GM19023 (cell line): ENCODE measurements at regions not wholly inside any gene's neighbourhood (a gene's known extent, or its start where the extent isn't known, plus 50 kb on each side); places are given as distances from the start of the nearest gene placed in this dataset.

Experiments
- ATAC-seq: cut with Tn5 transposase; IDR thresholded peaks from one replicate; pipeline ENCODE4 v1.9.1; 2021; ENCODE audit warnings: mild to moderate bottlenecking, moderate library complexity; ENCODE audit not compliant: unreplicated experiment

DNA sequence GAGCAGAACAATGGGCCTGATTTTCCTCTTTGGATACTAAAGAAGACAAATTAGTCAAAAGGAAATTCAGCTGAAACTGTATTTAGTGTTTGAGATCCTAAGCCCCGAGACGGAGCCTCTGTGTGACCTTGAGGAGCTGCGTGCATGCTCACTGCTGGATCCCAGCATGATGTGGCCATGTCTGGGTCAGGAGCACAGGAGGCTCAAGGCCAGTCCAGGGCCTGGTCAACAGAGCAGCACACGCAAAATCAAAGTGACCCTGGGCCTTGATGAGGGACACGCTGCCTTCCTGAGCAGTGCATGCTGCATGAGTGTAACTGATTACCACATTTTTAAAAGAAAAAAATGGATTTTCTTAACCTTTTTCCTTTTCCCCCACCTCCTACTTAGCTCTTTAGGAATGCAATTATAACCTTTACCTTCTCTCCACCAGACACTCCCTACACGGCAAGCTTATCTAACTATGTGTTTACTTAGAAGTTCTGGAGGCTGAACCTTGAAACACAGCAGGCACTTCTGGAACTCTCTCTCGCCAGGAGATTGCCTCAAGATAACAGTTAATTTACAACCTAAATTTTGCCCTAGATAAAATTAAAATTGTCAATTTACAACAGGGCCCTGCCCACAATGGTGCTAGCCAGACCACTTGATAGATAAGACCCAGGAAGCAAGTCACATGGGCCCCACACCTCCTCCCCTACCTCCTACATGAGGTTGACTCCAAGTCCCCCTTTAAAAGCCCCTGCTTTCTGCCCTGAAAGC, 144.6 kb downstream of the LRIG2 start:
- no peak for ATAC-seq

DNA sequence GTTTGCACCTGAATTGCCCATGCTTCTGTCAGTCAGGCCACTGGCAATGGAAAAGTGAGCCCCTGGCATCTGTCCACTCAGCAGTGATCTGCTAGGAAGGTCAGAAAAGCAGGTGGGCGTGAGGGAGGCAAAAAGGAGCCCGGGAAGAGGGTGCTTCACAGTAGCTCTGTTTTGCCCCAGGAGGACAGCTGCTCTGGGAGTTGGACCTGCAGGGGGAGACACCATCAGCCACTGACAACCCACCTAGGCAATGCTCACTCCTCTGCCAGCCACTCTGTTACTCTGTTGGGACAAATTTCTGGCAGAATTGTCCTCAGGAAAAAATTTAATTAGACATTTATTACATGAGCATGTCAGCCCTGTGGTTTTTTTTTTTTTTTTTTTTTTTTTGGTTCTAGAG, 146.4 kb downstream of the LRIG2 start:
- no peak for ATAC-seq

DNA sequence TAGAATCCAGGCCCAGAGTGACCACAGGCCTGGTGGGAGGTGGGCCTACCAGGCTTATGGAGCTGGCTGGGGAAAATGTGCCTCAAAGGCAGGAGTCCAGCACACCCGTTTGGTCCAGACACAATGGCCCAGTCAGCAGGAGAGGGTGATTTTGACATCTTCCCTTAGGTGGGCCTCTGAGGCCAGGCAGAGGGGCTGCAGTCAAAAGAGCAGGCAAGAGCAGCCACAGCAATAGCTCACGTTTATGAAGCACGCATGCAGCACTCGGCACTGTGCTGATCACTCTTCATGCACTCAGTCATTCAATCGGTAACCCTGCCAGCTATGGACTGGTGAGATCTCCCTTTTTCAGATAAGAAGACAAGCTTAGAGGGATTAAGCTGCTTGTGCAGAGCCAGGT, 146.8 kb downstream of the LRIG2 start:
- no peak for ATAC-seq

DNA sequence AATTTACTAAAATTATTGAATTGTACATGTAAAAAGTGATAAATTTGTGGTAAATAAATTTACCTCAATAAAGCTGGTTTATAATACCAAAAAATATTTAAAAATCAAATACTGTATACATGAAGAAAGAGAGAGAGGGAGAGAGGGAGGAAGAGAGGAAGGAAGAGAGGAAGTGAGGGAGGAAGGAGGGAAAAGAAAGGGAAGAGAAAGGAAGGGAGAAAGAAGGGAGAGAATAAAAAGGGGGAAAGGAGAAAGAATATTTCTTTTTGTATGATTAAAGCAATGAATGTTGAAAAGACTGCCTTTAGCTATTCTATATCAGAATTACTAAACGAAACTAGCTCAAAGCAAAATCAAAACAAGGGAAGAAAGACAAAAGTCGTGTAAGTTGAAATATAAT, 150.0 kb downstream of the LRIG2 start:
- ATAC-seq, result no peak

DNA sequence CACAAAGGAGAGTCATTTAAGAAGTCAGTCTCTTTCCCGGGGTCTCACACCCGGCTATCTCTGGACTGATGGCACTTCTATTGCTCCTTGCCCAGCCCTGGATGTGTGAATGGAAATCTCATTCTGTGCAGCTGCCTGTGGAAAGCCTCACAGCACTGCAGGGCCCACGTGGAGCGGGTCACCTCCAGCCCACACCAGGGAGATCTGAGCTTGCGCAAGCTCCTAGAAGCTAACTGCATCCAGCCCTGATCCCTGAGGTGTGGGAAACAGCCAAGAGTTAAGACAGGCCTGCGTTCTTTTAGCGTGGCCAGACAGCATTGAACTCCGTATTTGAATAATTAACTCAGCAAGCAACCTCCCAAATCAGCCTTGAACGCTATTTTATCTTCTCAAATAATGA, 150.5 kb downstream of the LRIG2 start:
- no peak for ATAC-seq

DNA sequence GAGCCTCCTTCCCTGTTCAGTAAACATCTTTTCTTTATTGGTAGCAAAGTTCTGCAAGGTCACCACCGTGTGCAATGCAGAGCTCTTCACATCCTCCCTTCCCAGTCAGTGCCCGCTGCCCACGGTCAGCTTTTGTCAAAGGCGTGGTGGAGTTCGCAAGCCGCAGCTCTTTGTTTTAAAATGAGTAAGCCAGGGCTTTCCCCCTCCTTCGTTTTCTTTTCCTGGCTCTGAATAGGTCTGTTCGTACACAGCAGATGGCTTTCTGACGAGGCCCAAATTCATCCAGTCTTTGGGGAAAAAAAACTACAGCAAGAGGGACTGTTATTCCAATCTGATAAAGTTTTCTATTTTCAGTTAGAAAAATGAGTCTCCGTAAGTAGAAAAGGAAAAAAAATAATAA, 153.2 kb downstream of the LRIG2 start:
- peak; percentile 91 for ATAC-seq

DNA sequence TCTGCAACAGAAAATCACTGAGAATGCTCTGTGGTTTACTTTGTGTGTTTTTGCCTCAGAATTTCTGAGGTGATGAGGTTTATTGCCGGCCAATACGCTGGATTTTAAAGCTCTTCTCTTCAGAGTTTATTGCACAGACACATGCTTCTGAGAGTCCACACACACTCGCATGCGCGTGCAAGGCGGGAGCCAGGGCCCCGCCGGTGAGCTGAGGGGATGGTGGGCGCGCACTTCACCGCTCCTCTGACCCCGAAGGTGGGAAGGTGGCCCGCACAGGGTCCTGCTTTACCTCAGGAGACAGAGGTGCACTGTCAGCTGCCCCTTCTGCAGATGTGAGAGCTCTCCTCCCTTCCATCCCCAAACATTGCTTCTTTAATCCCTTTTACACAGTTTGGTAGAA, 158.4 kb upstream of the MAGI3 start:
- no peak for ATAC-seq

DNA sequence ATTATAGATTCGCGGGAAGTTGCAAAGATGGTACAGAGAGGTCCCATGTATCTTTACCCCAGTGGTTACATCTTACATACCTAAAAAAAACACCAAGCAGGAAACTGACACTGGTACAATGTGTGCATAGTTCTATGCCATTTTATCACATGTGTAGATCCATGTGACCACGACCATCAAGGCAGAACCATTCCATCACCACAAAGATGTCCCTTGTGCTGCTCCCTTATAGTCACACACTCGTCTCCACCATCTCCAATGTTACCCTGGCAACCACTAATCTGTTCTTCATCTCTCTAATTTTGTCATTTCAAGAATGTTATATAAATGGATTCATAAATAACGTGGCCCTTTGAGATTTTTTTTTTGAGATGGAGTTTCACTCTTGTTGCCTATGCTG, 156.9 kb upstream of the MAGI3 start:
- ATAC-seq, result no peak

DNA sequence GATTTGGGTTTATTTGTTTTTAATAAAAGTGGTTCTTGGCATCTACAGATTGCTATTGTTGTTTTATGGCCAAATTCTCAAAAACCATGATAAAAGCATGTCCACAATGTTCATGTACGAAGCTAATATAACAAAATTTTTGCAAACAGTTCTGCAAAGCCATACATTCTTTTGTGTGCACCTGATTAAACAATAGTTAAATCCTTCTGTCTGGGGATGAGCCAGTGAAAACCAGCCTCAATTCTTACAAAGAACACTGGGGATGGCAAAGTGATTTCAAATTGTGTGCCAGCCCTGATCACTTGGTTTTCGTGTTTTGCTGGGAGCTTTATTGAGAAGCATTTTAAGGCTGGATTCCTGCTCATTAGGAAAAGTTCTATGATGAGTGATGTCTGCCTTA, 149.1 kb upstream of the MAGI3 start:
- no peak for ATAC-seq

DNA sequence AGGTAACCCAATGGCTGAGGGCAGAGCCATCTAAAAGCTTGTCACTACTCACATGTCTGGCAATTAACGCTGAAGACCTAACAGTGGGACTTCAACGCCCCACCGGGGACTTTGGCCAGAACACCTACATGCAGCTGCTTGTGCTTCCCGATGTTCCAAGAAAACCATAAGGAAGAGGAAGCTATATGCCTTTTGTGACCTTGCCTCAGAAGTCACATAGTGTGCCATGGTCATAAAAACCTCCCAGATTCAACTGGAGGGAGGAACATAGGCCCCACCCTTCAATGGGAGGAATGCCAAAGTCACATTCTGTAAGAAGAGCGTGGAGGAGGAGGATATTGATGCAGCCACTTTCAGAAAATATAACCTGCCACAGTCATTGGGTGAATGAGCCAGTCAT, 147.8 kb upstream of the MAGI3 start:
- ATAC-seq, result no peak

DNA sequence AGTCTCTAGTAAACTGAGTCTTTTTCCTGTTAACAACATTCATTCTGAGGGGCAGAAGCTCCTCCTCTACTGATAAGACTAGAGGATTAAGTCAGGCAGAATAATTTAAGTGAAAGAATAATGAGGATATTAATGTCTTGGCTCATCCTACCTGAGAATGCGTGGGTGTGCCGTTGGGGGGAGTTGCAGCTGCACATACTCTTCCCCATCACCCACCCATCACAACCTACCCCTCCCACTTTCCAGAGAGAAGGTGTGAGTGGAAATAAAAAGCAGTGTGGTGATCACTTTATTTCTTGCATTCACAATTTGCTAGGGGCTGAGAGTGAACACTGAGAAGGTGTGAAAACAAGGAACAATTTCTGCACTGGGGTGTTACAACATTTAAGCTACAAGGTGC, 146.8 kb upstream of the MAGI3 start:
- ATAC-seq, result no peak

DNA sequence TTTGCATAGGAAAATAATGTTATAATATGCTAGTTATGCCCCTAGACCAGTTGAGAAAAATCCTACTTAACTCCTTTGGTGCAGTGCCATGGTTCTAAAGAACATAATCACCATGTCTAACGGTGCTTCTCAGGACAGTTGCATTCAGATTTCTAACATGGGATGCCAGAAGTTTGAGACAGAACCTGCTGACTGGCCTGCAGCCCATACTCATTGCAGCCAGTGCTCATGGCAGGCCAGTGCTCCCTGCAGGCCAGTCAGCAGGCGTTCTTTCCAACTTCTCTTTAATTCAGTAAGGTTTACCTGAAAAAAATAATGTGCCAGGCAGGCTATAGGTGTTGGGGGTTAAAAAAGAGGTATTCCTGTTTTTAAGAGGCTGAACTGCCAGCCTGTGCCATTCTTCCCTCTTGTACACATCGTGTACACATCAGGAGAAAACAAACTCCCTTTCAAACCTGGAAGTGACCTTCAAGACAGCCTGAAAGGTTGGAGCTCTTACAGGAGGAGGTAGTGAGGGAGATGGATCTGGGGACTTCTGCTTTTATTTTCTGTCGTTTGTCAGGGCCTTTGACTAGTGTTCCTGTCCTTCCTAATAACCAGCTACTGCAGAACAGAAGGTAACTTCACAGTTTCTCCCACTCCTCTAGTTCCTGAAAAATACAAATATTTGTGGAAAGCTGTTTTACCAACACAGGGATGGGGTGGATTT, 146.0 kb upstream of the MAGI3 start:
- no peak for ATAC-seq

DNA sequence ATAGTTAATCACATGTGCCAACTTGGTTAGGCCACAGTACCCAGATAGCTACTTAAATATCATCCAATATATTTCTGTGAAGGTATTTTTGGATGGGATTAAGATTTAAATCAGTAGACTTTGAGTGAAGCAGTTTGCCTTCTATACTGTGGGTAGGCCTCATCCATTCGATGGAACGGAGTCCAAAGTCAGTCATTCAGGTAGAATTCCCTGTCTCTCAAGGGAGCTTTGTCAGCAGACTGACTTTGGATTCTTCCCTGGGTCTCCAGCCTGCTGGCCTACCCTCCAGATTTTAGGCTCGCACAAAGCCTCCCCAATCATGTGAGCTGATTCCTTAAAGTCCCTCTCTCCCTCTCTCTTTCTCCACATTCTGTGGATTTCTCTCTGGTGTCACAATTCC, 145.1 kb upstream of the MAGI3 start:
- ATAC-seq, result no peak

DNA sequence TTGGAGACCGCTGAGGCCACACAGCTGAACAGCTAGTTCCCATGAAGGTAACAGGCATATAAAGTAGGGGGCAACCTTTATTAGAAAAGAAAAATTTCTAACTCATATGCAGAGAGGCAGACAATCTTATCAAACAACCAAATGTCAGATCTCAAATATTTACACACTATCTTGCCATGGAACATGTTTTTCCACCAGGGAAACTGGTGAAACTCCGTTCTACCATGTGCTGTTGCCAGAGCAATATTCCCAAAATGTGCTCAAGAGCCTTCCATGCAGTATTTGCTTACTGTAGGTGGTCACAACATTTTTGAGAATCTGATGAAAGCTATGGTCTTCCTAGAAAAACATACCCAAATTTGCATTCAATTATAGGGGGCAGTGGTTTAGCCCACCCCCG, 143.4 kb upstream of the MAGI3 start:
- no peak for ATAC-seq

DNA sequence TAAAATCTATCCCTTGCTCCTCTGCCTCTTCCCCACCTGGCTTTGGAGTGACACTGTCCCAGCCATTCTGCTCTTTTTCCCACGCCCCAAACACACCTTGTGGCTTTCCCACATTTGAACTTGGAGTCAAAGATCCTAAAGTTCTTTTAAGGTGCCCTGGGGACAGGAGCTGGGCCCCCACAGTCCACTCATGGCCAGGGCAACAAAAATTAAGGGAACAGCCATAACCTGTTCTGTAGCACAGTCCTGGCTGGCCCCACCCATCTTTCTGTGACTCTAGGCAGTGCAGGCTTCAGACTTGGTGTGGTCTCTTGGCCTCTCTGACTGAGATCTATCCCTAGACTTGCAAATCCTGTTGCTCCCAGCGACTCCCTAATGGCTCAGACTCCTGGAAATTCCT, 143.0 kb upstream of the MAGI3 start:
- no peak for ATAC-seq

DNA sequence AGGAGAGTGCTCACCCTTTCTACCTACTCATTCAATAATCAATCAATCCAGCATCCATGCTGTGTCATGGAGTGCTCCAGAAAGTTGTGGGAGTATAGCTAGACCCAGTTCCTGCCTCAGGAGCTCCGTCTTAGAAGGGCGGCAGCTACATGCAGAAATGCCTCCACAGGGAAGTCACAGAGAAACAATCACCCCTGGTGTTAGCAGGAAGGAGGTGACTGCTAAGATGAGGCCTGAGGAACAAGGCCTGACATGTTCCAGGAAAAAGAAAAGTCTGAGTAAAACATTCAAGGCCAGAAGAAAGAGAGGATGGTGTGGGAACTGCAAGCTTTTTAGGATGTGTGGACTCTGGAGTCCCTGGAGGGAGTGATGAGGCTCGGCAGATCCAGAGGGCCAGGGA, 142.5 kb upstream of the MAGI3 start:
- no peak for ATAC-seq

DNA sequence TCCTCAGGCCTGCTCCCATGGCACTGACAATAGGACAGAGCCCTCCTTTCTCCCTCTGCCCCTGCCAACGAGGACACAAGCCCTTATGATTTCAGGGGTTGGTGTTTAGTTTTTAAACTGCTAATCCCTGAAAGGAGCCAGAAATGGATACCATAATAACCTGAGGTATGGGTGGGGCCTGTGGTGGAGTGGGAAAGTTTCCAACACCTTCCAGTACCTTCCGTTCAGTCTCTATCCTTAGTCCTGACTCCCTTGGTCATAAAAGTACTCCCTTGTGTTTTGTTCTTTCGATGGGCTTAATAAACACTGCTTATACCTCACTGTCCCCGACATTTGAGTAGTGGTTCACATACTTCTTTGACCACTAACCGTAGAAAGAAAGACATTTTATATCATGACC, 141.8 kb upstream of the MAGI3 start:
- no peak for ATAC-seq

DNA sequence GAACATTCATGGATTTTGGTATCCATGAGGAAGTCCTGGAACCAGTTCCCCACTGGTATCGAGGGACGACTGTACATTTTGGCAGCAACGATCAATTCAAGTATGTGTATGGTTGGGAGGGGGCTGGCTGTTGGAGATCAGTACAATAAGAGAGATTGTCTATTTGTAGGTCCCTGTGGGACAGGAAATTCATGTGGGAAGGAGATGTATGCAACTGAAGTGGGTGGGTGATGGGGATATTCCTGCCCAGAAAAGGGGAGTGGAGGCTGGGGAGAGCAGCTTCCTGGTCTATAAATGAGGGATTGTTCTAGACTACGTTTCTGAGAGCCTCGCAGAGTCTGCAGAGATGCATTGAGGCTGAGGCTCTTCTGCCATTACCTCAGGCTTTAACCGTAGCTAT, 140.2 kb upstream of the MAGI3 start:
- ATAC-seq, result no peak

DNA sequence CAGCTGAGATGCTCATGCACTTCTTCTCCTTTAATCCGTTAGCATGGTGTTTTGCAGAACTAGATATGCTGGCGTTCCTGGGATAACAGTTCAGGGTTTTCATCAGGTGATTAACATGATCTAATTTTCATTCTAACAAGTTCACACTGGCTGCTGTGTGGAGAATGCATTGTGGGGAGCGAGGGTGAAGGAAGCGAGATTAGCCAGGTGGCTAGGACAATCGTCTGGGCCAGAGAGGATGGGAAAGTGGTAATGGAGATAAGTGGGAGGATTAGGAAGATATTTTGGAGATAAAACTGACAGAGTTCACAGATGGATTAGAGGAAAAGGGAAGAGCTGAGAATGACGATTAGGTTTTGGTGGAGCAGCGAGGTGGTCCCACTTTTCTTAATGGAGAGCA, 138.1 kb upstream of the MAGI3 start:
- no peak for ATAC-seq

DNA sequence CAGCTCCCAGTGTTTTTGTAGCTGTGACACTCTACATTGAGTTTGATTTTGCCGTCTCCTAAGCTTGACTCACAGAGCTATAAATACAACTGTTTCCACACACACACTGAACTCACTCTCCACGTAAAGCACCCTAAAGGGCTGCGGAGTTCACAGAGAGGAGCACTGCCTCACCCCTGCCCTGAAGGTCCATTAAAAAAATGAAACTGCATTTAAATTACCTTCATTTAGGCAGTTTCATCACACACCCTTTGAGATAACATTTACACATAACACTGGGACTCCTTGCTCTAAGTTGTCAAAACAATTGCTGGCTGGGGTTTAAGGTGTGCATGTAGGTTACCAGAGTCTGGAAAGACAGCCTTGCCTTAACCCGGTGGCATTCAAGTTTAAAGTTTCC, 137.1 kb upstream of the MAGI3 start:
- ATAC-seq, result no peak

DNA sequence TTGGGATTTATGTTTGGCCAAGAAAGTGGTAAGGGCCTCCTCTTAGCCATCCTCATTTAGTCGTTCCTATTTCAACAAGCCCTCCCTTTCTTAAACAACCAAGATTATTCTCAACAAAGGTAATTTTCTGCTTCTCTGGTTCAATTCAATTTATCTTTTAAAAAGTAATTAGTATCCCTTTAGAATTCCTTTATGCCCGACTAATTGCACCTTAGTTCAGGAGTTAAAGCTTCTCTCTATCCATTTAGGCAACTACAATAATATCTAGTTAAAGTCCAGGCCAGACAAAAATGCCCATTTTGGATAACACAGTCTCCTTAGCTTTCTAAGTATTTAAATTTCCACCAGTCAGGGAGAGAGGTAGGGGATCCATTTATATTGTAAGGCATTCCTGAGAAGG, 136.7 kb upstream of the MAGI3 start:
- no peak for ATAC-seq

DNA sequence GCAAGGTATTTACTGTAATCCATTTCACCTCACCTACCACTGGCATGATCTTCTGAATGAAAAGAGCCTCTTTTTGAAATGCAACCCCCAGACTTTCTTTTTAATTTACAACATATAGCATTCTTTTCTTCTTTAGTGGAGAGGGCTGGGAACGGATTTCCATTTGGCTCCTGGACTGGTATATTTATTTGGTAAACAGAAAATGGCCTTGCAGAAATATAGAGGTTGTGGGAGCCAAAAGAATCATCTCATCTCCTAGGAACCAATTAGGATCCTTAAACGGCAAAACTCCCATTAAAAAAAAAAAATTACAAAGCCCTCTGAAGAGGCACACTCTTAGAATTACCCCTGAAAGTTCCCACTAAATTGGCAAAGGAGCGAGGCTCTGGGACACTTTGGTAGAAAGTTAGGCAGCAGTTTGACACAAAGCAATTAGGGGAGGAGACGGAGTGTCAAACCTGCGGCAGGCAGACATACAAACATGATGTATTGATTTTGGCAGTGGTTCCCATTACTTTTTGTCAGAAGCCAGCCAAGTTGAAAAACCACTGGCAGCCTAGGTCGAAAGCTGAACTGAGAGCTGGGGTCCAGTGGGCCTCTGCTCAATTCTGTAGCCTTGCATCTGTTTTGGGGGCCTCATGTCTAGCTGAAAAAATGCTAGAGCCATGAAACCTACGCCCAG, 135.1 kb upstream of the MAGI3 start:
- ATAC-seq, result no peak
